Amniotic stem cell (primary cell): ENCODE measurements at regions not wholly inside any gene's neighbourhood (a gene's known extent, or its start where the extent isn't known, plus 50 kb on each side); places are given as distances from the start of the nearest gene placed in this dataset.
"Not testable (repeated sequence)": the region's sequence is repeated elsewhere in the genome, so short reads cannot be mapped to it uniquely, and the experiment has no call there.

ENCODE experiments used
- DNase-seq: peaks from one replicate; lab custom pipeline; 2025; lab: John Stamatoyannopoulos, UW

GRCh38 chr1:157325220-157325619 lies 187.0 kb upstream of the ETV3 start:
- DNase-seq = no peak

- DNase-seq = not testable (repeated sequence)
These were observed 183.8 kb upstream of the ETV3 start for GRCh38 chr1:157321972-157322371.

- no peak for DNase-seq
These were observed 181.4 kb upstream of the ETV3 start for GRCh38 chr1:157319567-157319966.

- not testable (repeated sequence) for DNase-seq
These were observed 179.0 kb upstream of the ETV3 start for GRCh38 chr1:157317229-157317628.

- DNase-seq = no peak
These were observed 177.3 kb upstream of the ETV3 start for GRCh38 chr1:157315544-157315943.

- no peak for DNase-seq
These were observed 176.2 kb upstream of the ETV3 start for GRCh38 chr1:157314408-157314807.

- DNase-seq = no peak
These were observed 175.1 kb upstream of the ETV3 start for GRCh38 chr1:157313240-157313807.

GRCh38 chr1:157312082-157312812 lies 174.1 kb upstream of the ETV3 start:
- no peak for DNase-seq

- no peak for DNase-seq
These were observed 173.5 kb upstream of the ETV3 start for GRCh38 chr1:157311730-157312081.

GRCh38 chr1:157310805-157311729 lies 172.9 kb upstream of the ETV3 start:
- not testable (repeated sequence) for DNase-seq

GRCh38 chr1:157310401-157310800 lies 172.2 kb upstream of the ETV3 start:
- no peak for DNase-seq

GRCh38 chr1:157307491-157307890 lies 169.3 kb upstream of the ETV3 start:
- no peak for DNase-seq

- DNase-seq = no peak
These were observed 168.7 kb upstream of the ETV3 start for GRCh38 chr1:157306896-157307295.

GRCh38 chr1:157304271-157304670 lies 166.1 kb upstream of the ETV3 start:
- DNase-seq = no peak

GRCh38 chr1:157302724-157303123 lies 164.5 kb upstream of the ETV3 start:
- DNase-seq = no peak

- DNase-seq = no peak
These were observed 164.0 kb upstream of the ETV3 start for GRCh38 chr1:157302199-157302497.

GRCh38 chr1:157301477-157302198 lies 163.4 kb upstream of the ETV3 start:
- DNase-seq = no peak

GRCh38 chr1:157294387-157295145 lies 156.4 kb upstream of the ETV3 start:
- DNase-seq = not testable (repeated sequence)

GRCh38 chr1:157292809-157293564 lies 154.8 kb upstream of the ETV3 start:
- no peak for DNase-seq

GRCh38 chr1:157292302-157292701 lies 154.1 kb upstream of the ETV3 start:
- no peak for DNase-seq

- no peak for DNase-seq
These were observed 152.9 kb upstream of the ETV3 start for GRCh38 chr1:157291083-157291482.
